Renal cortex interstitium (tissue), 11 donors: ENCODE measurements at regions not wholly inside any gene's neighbourhood (a gene's known extent, or its start where the extent isn't known, plus 50 kb on each side); places are given as distances from the start of the nearest gene placed in this dataset.

ENCODE experiments used
- DNase-seq, 11 donors: peaks; one replicate each; pipeline ENCODE4 v3.0.0-alpha.2; 2013; ENCODE audit warnings: low read depth in 9 of 11, low spot score in 4 of 11; ENCODE audit errors: extremely low read depth in 1 of 11

DNA sequence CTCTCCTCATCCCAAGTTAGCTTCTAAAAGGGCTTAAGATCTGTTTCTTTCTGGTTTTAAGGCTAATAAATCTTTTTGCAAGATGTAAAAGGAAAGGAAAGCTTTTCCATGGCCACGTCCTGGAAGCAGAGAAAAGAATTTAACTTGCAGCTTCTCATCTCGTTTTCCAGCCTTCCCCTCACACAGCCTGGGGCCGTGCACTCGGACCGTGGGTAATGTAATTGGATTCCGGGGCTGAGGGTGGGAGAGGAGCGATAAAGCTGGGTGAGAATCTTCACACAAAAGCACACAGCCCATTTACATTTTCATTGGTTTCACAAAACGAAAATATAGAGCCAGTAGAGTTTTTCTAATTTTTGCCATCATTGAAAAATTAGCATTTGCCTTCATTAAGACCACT lies 91.2 kb downstream of the IRX2 start:
- no peak for DNase-seq

GRCh38 chr5:2658881-2659470 lies 92.5 kb downstream of the IRX2 start:
- DNase-seq, result no peak

- DNase-seq, result no peak
These were observed 93.0 kb downstream of the IRX2 start for GRCh38 chr5:2658447-2658846.

GRCh38 chr5:2657151-2657550 lies 94.3 kb downstream of the IRX2 start:
- DNase-seq, result no peak

DNA sequence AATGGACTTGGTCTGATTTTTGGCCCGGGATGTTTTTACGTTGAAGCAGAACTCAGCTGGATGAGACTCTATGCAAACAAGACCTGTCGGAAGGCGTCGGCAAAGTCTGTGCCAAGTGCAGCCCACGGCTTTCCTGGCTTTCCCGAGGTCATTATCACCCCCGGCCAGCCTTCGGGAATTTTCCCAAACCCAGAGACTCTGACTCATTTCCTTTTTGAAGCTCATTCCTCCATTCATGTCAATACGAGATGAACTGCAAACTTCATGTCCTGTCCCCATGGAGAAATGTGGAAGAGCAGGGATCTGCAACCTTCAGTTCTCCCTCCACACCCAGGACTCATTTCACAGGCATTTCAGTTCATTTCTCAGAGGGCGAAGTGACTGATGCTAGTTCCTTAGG lies 95.3 kb downstream of the IRX2 start:
- DNase-seq, result no peak

DNA sequence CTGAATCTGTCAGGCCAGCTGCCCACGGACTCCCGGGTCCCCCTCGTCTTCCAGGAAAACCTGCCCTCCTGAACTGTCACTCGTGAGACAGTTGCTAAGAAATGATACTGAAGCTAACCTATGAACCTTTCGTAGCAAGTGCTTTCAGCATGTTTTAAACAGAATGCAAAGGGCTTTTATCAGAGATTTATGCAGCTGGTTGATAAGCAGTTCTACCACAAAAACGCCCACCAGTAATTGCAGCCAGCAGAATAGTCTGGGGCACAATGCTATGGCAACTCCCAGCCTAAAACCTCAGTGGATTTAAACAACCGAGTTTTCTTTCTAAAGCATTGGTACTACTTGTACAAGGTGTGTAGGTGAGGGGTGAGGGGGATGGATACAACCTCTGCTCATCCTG lies 97.5 kb downstream of the IRX2 start:
- DNase-seq, result no peak

GRCh38 chr5:2651116-2651515 lies 100.4 kb downstream of the IRX2 start:
- DNase-seq, result no peak

GRCh38 chr5:2642684-2643345 lies 108.7 kb downstream of the IRX2 start:
- peak in 9 of 11 donors; percentile 33 to 72 (median 43) for DNase-seq

DNA sequence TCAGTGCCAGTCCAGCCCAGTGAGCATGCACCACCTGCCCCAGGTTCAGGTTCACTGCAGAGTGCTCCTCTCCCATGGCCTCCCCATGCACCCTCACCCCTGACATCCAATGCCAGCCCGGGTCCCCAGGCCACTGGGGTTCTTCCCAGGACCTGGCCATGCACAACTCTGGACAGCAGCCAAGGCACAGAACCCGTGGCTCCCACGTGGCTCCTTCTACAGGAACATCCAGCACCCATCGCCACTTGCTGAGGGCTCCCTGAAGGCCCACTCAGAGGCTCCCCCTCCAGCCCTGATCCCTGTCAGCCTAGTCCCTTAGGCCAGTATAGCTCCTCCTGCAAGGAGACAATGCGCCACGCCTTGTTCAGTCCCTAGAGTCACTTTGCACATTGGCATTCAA lies 110.8 kb downstream of the IRX2 start:
- DNase-seq, result no peak

DNA sequence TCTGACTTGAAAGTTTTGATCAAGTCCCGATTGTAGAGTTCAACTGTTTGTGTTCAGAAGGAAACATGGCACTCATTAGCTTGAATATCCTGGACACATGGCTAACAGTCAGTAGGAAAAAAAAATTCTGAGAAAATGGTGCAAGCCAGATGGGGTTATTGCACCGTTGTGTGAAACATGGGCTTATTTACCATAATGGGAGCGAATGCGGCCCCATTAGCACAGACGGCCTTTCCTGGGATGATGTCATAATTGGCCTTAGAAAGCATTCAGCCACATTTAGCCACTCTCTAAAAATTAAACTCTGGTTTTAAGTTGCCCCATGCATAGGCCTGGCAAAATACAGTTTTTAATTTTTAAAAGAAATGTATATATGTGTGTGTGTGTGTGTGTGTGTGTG lies 112.1 kb downstream of the IRX2 start:
- DNase-seq, result no peak

DNA sequence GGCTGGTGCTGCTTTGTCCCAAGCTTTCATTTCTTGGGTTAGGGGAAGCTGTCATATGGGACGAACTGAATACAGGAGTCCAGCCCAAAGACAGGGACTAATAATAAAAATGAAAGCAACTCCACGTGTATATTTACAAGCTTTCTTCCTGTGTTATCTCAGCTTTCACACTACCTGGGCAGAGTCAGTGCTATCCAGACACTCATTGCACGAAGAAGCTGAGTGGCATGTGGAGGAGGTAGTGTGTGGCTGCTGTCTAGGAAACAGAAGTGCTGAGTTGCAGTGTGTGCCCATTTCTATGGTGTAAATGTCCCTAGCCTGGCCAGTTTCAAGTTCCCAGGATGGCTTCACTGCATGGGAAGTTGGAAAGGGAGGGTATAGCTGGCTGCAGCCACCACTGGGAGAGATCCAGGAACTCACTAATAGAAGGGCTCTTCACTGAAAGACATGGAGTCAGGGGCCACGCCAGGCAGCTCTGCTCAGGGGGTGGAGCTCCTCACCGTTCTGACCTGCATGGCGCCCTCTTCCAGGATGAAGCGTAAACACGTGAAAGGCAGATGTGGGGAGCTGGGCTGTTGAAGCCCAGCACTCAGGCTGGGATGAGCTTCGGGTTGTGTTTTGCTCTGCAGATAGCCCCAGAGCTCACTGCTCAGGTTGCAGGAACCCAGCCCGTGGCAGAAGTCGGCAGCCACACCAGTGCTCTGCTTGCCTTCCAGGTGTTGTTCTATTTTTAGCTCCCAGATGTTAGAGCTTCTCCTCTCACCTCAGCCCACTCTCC lies 116.9 kb downstream of the IRX2 start:
- no peak for DNase-seq

DNA sequence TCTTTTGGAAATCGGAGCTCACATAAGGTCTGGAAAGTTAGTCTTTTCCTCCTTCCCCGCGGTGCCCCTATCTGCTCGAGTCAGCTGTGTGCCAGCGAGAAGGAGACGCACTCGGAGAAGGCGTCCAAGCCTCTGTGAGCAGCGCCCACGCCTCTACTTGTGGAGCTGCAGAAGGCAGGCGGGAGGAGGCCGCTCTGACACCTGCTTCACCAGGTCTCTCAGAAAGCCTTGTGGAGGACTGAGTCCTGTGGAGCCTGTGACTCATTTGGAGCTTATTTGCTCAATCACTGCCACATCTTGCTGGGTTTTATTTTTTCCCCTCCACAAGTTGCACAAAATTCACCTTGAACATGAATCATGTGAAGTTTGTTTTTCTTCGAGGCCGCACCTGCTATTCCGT lies 117.5 kb downstream of the IRX2 start:
- no peak for DNase-seq

GRCh38 chr5:2631758-2632157 lies 119.7 kb downstream of the IRX2 start:
- no peak for DNase-seq

DNA sequence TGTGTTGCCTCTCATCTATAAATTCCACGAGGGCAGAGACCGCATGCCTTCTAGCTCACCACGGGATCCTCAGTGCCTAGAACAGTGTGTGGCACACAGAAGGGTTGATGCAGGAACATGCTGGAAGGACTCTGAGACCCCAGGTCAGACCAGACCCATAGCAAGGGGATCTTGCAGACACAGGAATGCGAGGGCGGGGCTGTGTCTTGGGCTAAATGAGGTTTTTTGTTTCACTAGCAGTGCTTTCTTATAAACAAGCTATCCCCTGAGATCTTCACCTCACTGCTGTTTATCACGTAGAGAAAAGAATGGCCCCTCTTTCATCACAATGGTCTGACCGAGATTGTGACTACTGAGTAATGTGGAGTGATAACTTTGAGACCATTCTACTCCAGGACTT lies 122.4 kb downstream of the IRX2 start:
- DNase-seq, result no peak

- DNase-seq, result no peak
These were observed 123.6 kb downstream of the IRX2 start for GRCh38 chr5:2627867-2628266.

GRCh38 chr5:2626572-2626971 lies 124.9 kb downstream of the IRX2 start:
- no peak for DNase-seq

DNA sequence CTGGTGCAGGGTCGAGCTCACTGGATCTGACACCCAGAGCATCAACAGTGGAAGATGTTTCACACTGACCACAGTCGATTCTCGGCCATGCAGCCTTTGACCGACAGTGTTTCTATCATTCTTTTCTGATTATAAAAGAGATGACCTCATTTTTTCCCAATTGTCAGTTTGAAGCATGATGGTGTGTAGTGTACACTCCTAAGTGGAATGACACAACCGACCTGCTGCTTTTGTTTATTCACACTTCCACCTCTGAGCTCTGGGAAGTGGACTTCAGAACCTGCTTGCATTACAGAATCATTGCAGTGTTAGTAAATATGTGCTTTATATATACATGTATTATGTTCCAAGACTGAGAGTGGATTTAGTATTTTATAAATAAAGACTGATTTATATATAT lies 128.6 kb downstream of the IRX2 start:
- no peak for DNase-seq

- DNase-seq, result no peak
These were observed 129.8 kb downstream of the IRX2 start for GRCh38 chr5:2621631-2622030.

DNA sequence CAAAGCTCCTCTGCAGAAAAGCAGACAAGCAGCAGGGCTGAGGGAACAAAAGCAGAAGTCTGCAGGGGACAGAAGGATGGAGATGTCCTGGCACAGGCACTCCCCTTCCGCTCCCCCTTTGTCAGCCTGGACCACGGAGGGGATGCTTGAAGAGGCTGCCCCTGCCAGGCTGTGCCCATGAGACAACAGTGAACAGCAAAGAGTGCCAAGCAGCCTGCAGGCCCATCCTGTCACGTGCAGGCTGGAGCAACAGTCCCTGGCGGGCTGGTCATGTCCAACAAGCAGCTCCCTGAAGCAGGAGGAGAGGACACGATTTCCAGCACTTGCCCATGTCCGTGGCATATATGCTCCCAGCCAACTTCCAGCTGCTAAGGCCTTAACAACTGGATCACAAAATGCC lies 132.3 kb downstream of the IRX2 start:
- no peak for DNase-seq

- DNase-seq, result no peak
These were observed 134.0 kb downstream of the IRX2 start for GRCh38 chr5:2617461-2617860.

GRCh38 chr5:2615917-2616316 lies 135.6 kb downstream of the IRX2 start:
- DNase-seq, result no peak
